Panc1 (cell line): ENCODE measurements at regions not wholly inside any gene's neighbourhood (a gene's known extent, or its start where the extent isn't known, plus 50 kb on each side); places are given as distances from the start of the nearest gene placed in this dataset.

Source experiments
- ATAC-seq: fragments of 200-7000 bp; cut with Tn5 transposase; 2 replicates; pipeline ENCODE4 v1.9.1; 2020; ENCODE audit warnings: mild to moderate bottlenecking, moderate library complexity
- BruUV-seq: library from RNA; stranded (reverse); fragments of 400-500 nt; replicated peaks from 2 replicates; lab custom pipeline; 2021; lab: Mats Ljungman, UMichigan
- CTCF ChIA-PET: fragments of 300-600 bp; sonication (Branson Sonifier 250); formaldehyde crosslinking; loops from one replicate; lab custom pipeline; 2022; ENCODE audit warnings: antibody characterized with exemption; lab: Charles Lee
- POLR2A ChIA-PET: fragments of 300-600 bp; sonication (Branson Sonifier 250); formaldehyde crosslinking; loops from one replicate; lab custom pipeline; 2022; ENCODE audit warnings: antibody characterized with exemption; lab: Charles Lee
- DNase-seq: peaks from one replicate; pipeline ENCODE4 v3.0.0-alpha.2; 2010; ENCODE audit warnings: low read depth, low spot score
- H3K27ac ChIP-seq: 2 replicates; pipeline ENCODE4 v1.5.1; 2011; ENCODE audit warnings: mild to moderate bottlenecking, low read length, inconsistent platforms
- H3K27me3 ChIP-seq: fragments of 200-500 bp; sonication (Bioruptor generic); 2 replicates; pipeline ENCODE4 v1.6.0; 2014; ENCODE audit warnings: low read length, inconsistent platforms; ENCODE audit not compliant: control insufficient read depth, insufficient read depth
- H3K36me3 ChIP-seq: fragments of 200-500 bp; sonication (Bioruptor generic); 2 replicates; pipeline ENCODE4 v1.5.1; 2014; ENCODE audit warnings: inconsistent platforms, mild to moderate bottlenecking, low read length, moderate library complexity; ENCODE audit not compliant: control insufficient read depth, insufficient read depth
- H3K4me1 ChIP-seq: 2 replicates; pipeline ENCODE4 v1.5.1; 2011; ENCODE audit warnings: inconsistent platforms, mild to moderate bottlenecking, low read length, moderate library complexity; ENCODE audit not compliant: control insufficient read depth, insufficient read depth
- H3K4me3 ChIP-seq, 2 experiments: 2 replicates each; pipeline ENCODE4 v1.5.1; 2011 to 2012; ENCODE audit warnings: low read depth in 2 of 2, low read length in 2 of 2, mild to moderate bottlenecking in 2 of 2, inconsistent platforms in 1 of 2, moderate library complexity in 1 of 2
- H3K9me3 ChIP-seq: fragments of 200-500 bp; sonication (Bioruptor generic); 2 replicates; pipeline ENCODE4 v1.5.1; 2014; ENCODE audit warnings: low read depth, mild to moderate bottlenecking, inconsistent platforms, low read length, moderate library complexity; ENCODE audit not compliant: control insufficient read depth, insufficient read depth
- CTCF ChIP-seq: fragments of 450-650 bp; IDR thresholded peaks from 2 replicates; pipeline ENCODE4 v1.5.1; 2017; ENCODE audit warnings: mild to moderate bottlenecking
- POLR2AphosphoS5 ChIP-seq: IDR thresholded peaks from 2 replicates; pipeline ENCODE4 v1.6.1; 2012; ENCODE audit warnings: mild to moderate bottlenecking, low read depth, low read length, moderate library complexity
- SIN3A ChIP-seq: IDR thresholded peaks from 2 replicates; pipeline ENCODE4 v1.6.1; 2012; ENCODE audit warnings: low read depth, mild to moderate bottlenecking, low read length, moderate library complexity, borderline replicate concordance; ENCODE audit not compliant: insufficient read depth
- TCF7L2 ChIP-seq: IDR thresholded peaks from 2 replicates; pipeline ENCODE4 v1.6.1; 2011; ENCODE audit warnings: mild to moderate bottlenecking, low read depth, low read length, inconsistent platforms
- in situ Hi-C: cut with HindIII; loops from 2 replicates; pipeline ENCODE4 v1.10.0; 2016; ENCODE audit warnings: low sequenced_read_pairs, low pct_unique_long_range_greater_than_20kb
- intact Hi-C: fragments of 100-400 bp; cut with micrococcal nuclease; formaldehyde crosslinking; loops from one replicate; pipeline ENCODE4 v1.10.0; 2022; ENCODE audit not compliant: unreplicated experiment
- TF ChIP-seq, protein P1 (sequence below), 2 experiments: IDR thresholded peaks; 2 replicates each; pipeline ENCODE4 v1.6.1; 2011 to 2012; ENCODE audit warnings: low read depth in 2 of 2, control low read depth in 1 of 2, low read length in 1 of 2, mild to moderate bottlenecking in 1 of 2, moderate library complexity in 1 of 2; ENCODE audit not compliant: insufficient read depth in 1 of 2

DNA sequence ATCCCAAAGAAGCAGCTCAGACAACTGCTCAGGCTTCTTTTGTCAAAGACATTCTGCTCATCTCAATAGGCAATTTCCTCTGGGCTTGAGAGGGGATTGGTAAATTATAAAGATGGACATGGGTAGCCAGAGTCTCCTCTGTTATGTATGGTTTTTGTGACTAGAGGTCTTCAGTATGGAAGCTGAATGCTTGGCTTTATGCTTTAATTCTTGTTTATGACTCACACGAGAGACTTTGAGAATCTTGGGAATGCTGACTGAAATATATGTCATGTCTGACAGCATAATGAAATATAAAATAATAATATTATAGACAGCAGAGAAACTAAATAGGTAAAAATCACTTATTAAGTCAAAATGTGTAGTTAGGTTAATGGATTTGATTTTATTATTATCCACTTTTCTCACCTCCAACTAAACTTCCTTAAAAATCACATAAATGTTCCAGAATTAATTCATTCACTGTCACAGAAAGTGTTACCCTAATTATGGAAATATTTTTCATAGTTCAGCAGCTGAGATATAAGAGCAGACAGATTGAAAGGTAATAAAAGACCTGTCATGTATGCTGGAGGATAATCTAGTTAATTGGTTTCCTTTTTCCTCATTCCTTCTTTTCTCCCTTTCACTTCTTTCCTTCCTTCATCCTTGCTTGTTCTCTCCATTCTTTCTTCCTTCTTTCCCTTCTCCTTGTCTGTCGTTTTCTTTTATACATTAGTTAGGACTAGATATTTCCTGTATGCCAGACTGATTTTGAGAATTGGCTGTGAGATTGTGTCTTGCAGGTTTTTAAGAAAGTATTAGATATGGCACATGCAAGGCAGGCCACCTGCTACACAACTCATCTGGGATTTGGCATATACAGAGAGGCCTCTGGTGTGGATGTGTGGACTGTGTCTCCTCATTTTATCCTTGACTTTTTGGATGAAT lies 1866.1 kb upstream of the NUDT12 start:
- TF ChIP-seq, protein P1, sequence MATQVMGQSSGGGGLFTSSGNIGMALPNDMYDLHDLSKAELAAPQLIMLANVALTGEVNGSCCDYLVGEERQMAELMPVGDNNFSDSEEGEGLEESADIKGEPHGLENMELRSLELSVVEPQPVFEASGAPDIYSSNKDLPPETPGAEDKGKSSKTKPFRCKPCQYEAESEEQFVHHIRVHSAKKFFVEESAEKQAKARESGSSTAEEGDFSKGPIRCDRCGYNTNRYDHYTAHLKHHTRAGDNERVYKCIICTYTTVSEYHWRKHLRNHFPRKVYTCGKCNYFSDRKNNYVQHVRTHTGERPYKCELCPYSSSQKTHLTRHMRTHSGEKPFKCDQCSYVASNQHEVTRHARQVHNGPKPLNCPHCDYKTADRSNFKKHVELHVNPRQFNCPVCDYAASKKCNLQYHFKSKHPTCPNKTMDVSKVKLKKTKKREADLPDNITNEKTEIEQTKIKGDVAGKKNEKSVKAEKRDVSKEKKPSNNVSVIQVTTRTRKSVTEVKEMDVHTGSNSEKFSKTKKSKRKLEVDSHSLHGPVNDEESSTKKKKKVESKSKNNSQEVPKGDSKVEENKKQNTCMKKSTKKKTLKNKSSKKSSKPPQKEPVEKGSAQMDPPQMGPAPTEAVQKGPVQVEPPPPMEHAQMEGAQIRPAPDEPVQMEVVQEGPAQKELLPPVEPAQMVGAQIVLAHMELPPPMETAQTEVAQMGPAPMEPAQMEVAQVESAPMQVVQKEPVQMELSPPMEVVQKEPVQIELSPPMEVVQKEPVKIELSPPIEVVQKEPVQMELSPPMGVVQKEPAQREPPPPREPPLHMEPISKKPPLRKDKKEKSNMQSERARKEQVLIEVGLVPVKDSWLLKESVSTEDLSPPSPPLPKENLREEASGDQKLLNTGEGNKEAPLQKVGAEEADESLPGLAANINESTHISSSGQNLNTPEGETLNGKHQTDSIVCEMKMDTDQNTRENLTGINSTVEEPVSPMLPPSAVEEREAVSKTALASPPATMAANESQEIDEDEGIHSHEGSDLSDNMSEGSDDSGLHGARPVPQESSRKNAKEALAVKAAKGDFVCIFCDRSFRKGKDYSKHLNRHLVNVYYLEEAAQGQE (IDR thresholded peaks at IDR 0.05; ENCODE audit: insufficient read depth in 1 of 2, low read depth in 2 of 2, low read length in 1 of 2) = no peak
- no peak for TF ChIP-seq SIN3A
- TF ChIP-seq CTCF = no peak
- TF ChIP-seq POLR2AphosphoS5 = no peak
- no peak for TF ChIP-seq TCF7L2
- no TSS peak for BruUV-seq
- Histone ChIP-seq H3K27me3 (no peaks in the 10 kb centered on the region), H3K4me1 (no peaks in the 10 kb centered on the region), H3K9me3 (no peaks in the 10 kb centered on the region), H3K27ac (no peak overlapping the region), H3K4me3 (no peak overlapping the region), H3K36me3 (no peaks in the 10 kb centered on the region; the same call in 1 of the 2 replicates)
- DNase-seq (no peak), ATAC-seq (no peak)
- POLR2A ChIA-PET = no interaction called here
- intact Hi-C loops = no loop called here
- CTCF ChIA-PET = no interaction called here
- in situ Hi-C loops = no loop called here

DNA sequence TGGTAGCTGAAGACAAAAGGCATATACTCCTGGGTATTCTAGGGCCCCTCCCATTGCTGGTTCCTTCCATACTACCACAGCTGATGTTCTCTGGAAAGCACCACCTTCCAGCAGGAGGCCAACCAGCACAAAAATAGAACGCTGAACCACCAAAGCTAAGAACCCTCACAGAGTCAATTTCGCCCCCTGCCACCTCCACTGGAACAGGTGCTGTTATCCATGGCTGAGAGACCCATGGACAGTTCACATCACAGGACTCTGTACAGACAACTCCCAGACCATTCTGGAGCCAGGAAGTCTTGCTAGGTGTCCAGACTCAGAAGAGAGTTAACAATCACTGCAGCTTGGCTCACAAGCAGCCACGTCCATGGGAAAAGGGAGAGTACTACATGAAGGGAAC lies 1851.5 kb upstream of the NUDT12 start:
- ChIA-PET POLR2A (no interaction called here), CTCF (no interaction called here)
- DNase-seq = no peak
- no TSS peak for BruUV-seq
- ATAC-seq = no peak
- H3K4me3 ChIP-seq = no peak overlapping the region
- H3K4me1 ChIP-seq = no peaks in the 10 kb centered on the region
- no peaks in the 10 kb centered on the region for H3K36me3 ChIP-seq
- H3K27ac ChIP-seq = no peak overlapping the region
- intact Hi-C loops = no loop called here
- H3K9me3 ChIP-seq = no peaks in the 10 kb centered on the region
- H3K27me3 ChIP-seq = no peaks in the 10 kb centered on the region
- in situ Hi-C loops = no loop called here
- no peak for TF ChIP-seq TCF7L2
- no peak for TF ChIP-seq POLR2AphosphoS5
- TF ChIP-seq, protein P1 (IDR thresholded peaks at IDR 0.05; ENCODE audit: insufficient read depth in 1 of 2, low read depth in 2 of 2, low read length in 1 of 2) = no peak
- no peak for TF ChIP-seq CTCF
- TF ChIP-seq SIN3A = no peak
